OCI-LY7 (cell line): ENCODE measurements at regions not wholly inside any gene's neighbourhood (a gene's known extent, or its start where the extent isn't known, plus 50 kb on each side); places are given as distances from the start of the nearest gene placed in this dataset.

Experiments used
- CTCF ChIP-seq: fragments of 200-600 bp; sonication (generic); conservative IDR thresholded peaks from 2 replicates; pipeline ENCODE4 v1.5.1; 2014; ENCODE audit warnings: mild to moderate bottlenecking, antibody characterized with exemption, low read length, moderate library complexity, mixed read lengths
- EZH2phosphoT487 ChIP-seq: fragments of 200-600 bp; sonication (generic); IDR thresholded peaks from 2 replicates; pipeline ENCODE4 v1.6.1; 2018; ENCODE audit warnings: low read depth, borderline replicate concordance, mild to moderate bottlenecking, mixed run types, antibody characterized with exemption, low read length, moderate library complexity, mixed read lengths

DNA sequence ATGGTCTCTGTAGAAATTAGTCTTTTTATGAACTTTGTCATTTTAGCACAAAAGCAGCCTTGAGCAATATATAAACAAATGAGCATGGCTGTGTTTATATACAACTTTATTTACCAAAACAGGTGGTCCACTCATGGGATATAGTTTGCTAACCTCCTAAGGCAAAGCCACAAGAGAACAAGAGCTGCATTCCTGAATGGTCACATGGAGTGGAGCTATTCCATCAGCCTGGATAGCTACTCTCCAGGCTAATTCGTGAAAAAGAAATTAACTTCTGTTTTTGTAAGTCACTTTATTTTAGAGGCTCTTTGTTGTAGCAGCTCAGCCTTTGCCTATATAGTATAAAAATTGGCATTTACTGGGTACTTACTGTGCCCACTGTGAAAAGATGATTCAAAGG lies 163.3 kb upstream of the FAM78B start:
- TF ChIP-seq CTCF (no peak), EZH2phosphoT487 (no peak)
